Cardiac muscle cell (in vitro differentiated cells and primary cell): ENCODE measurements at regions not wholly inside any gene's neighbourhood (a gene's known extent, or its start where the extent isn't known, plus 50 kb on each side); places are given as distances from the start of the nearest gene placed in this dataset.
A peak's percentile ranks its signal among the peaks of the same experiment; 100 is the strongest.

ENCODE experiments used
- DNase-seq, 2 donors: peaks; one replicate each; pipeline versions ENCODE4 v3.0.0 to v3.0.0-alpha.2; 2010 to 2017; ENCODE audit warnings: low read depth in 1 of 2, low spot score in 1 of 2
- H3K27ac ChIP-seq: fragments of 200-600 bp; sonication (generic); 2 replicates; pipeline ENCODE4 v1.5.1; 2016
- H3K27me3 ChIP-seq: fragments of 200-600 bp; sonication (generic); 2 replicates; pipeline ENCODE4 v1.6.0; 2016; ENCODE audit warnings: control low read depth
- H3K36me3 ChIP-seq: fragments of 200-600 bp; sonication (generic); 2 replicates; pipeline ENCODE4 v1.5.1; 2016; ENCODE audit warnings: control low read depth
- H3K4me1 ChIP-seq: fragments of 200-600 bp; sonication (generic); 2 replicates; pipeline ENCODE4 v1.8.1; 2017; ENCODE audit warnings: low read depth, mild to moderate bottlenecking, mixed run types
- H3K4me3 ChIP-seq: fragments of 200-600 bp; sonication (generic); 2 replicates; pipeline ENCODE4 v1.5.1; 2016; ENCODE audit warnings: mild to moderate bottlenecking
- H3K9me3 ChIP-seq: fragments of 200-600 bp; sonication (generic); 2 replicates; pipeline ENCODE4 v1.5.1; 2017; ENCODE audit warnings: low read depth, mild to moderate bottlenecking, control low read depth
- CTCF ChIP-seq: IDR thresholded peaks from 2 replicates; pipeline ENCODE4 v1.5.1; 2012; ENCODE audit warnings: low read depth, mild to moderate bottlenecking, low read length

- Histone ChIP-seq H3K4me1 (no peaks in the 10 kb centered on the region), H3K27ac (no peak overlapping the region), H3K27me3 (no peaks in the 10 kb centered on the region), H3K4me3 (no peak overlapping the region), H3K36me3 (no peaks in the 10 kb centered on the region), H3K9me3 (no peaks in the 10 kb centered on the region)
- peak in 1 of 2 donors; percentile 24 for DNase-seq
- no peak for TF ChIP-seq CTCF
Measured at GRCh38 chr7:431658-432111, 88.0 kb downstream of the PDGFA start.

GRCh38 chr7:432256-432655, 87.4 kb downstream of the PDGFA start:
- Histone ChIP-seq H3K27ac (no peak overlapping the region), H3K36me3 (no peaks in the 10 kb centered on the region), H3K9me3 (no peaks in the 10 kb centered on the region), H3K4me1 (no peaks in the 10 kb centered on the region), H3K4me3 (no peak overlapping the region), H3K27me3 (no peaks in the 10 kb centered on the region)
- no peak for TF ChIP-seq CTCF
- DNase-seq, result no peak

GRCh38 chr7:432933-433332, 86.7 kb downstream of the PDGFA start:
- no peak for TF ChIP-seq CTCF
- no peaks in the 10 kb centered on the region for H3K36me3 ChIP-seq
- H3K4me3 ChIP-seq, result no peak overlapping the region
- no peaks in the 10 kb centered on the region for H3K27me3 ChIP-seq
- no peaks in the 10 kb centered on the region for H3K9me3 ChIP-seq
- H3K4me1 ChIP-seq, result peaks cover 5% of the 10 kb centered on the region
- DNase-seq, result no peak
- no peak overlapping the region for H3K27ac ChIP-seq

GRCh38 chr7:433558-433957, 86.1 kb downstream of the PDGFA start:
- DNase-seq, result no peak
- Histone ChIP-seq H3K4me1 (peaks cover 5% of the 10 kb centered on the region), H3K27me3 (no peaks in the 10 kb centered on the region), H3K4me3 (no peak overlapping the region), H3K9me3 (no peaks in the 10 kb centered on the region), H3K36me3 (no peaks in the 10 kb centered on the region), H3K27ac (no peak overlapping the region)
- TF ChIP-seq CTCF, result no peak

- Histone ChIP-seq H3K4me3 (no peak overlapping the region), H3K36me3 (no peaks in the 10 kb centered on the region), H3K27ac (no peak overlapping the region), H3K27me3 (no peaks in the 10 kb centered on the region), H3K4me1 (peaks cover 5% of the 10 kb centered on the region), H3K9me3 (no peaks in the 10 kb centered on the region)
- no peak for DNase-seq
- no peak for TF ChIP-seq CTCF
Measured at GRCh38 chr7:434891-435629, 84.6 kb downstream of the PDGFA start.
